ENCODE measurements at regions not wholly inside any gene's neighbourhood (a gene's known extent, or its start where the extent isn't known, plus 50 kb on each side); places are given as distances from the start of the nearest gene placed in this dataset.

- Histone ChIP-seq H4K20me1 (ENCODE audit: insufficient read depth, low read length) (no peaks in the 10 kb centered on the region), H3K9ac (ENCODE audit: low read length) (no peak overlapping the region), H3K9me2 (ENCODE audit: low read depth, low read length) (no peaks in the 10 kb centered on the region), H3K79me2 (ENCODE audit: insufficient read depth, low read length) (no peaks in the 10 kb centered on the region), H2AFZ (ENCODE audit: low read length) (no peak overlapping the region), H3K36me3 (ENCODE audit: insufficient read depth, low read length) (no peaks in the 10 kb centered on the region), H3K4me2 (ENCODE audit: low read length) (no peak overlapping the region), H3K27ac (ENCODE audit: low read depth, low read length, poor library complexity, severe bottlenecking) (no peak overlapping the region), H3K4me3 (ENCODE audit: low read depth, low read length, poor library complexity, severe bottlenecking) (no peak overlapping the region), H3K9me3 (ENCODE audit: low read length) (no peaks in the 10 kb centered on the region), H3K27me3 (ENCODE audit: insufficient read depth, low read length) (no peaks in the 10 kb centered on the region), H3K4me1 (ENCODE audit: insufficient read depth, low read length, severe bottlenecking) (no peaks in the 10 kb centered on the region), H3F3A (ENCODE audit: insufficient read depth, low read length) (no peaks in the 10 kb centered on the region)
- no peak for TF ChIP-seq CTCF (IDR thresholded peaks at IDR 0.05; ENCODE audit: low read length)
- no peak for TF ChIP-seq EZH2 (IDR thresholded peaks at IDR 0.05; ENCODE audit: borderline replicate concordance, low read length)
These were observed 88.3 kb upstream of the NGF start for GRCh38 chr1:115426231-115426771.

GRCh38 chr1:115425442-115425841 lies 87.4 kb upstream of the NGF start:
- TF ChIP-seq EZH2 (IDR thresholded peaks at IDR 0.05; ENCODE audit: borderline replicate concordance, low read length): no peak
- no peak for TF ChIP-seq CTCF (IDR thresholded peaks at IDR 0.05; ENCODE audit: low read length)

GRCh38 chr1:115423776-115424175 lies 85.7 kb upstream of the NGF start:
- no peak overlapping the region for H3K9ac ChIP-seq (ENCODE audit: low read length)
- no peaks in the 10 kb centered on the region for H3K9me3 ChIP-seq (ENCODE audit: low read length)
- H3K36me3 ChIP-seq (ENCODE audit: insufficient read depth, low read length): no peaks in the 10 kb centered on the region

More at GRCh38 chr1:115425442-115425841, 87.4 kb upstream of the NGF start:
- no peak overlapping the region for H3K9ac ChIP-seq (ENCODE audit: low read length)
- H3K4me3 ChIP-seq (ENCODE audit: low read depth, low read length, poor library complexity, severe bottlenecking): no peak overlapping the region
- H3K4me2 ChIP-seq (ENCODE audit: low read length): no peak overlapping the region
- H3K4me1 ChIP-seq (ENCODE audit: insufficient read depth, low read length, severe bottlenecking): no peaks in the 10 kb centered on the region
- no peaks in the 10 kb centered on the region for H3K27me3 ChIP-seq (ENCODE audit: insufficient read depth, low read length)
- no peak overlapping the region for H3K27ac ChIP-seq (ENCODE audit: low read depth, low read length, poor library complexity, severe bottlenecking)
- no peaks in the 10 kb centered on the region for H4K20me1 ChIP-seq (ENCODE audit: insufficient read depth, low read length)
- H2AFZ ChIP-seq (ENCODE audit: low read length): no peak overlapping the region
- H3K9me3 ChIP-seq (ENCODE audit: low read length): no peaks in the 10 kb centered on the region
- no peaks in the 10 kb centered on the region for H3F3A ChIP-seq (ENCODE audit: insufficient read depth, low read length)
- no peaks in the 10 kb centered on the region for H3K9me2 ChIP-seq (ENCODE audit: low read depth, low read length)
- no peaks in the 10 kb centered on the region for H3K36me3 ChIP-seq (ENCODE audit: insufficient read depth, low read length)
- no peaks in the 10 kb centered on the region for H3K79me2 ChIP-seq (ENCODE audit: insufficient read depth, low read length)

More at GRCh38 chr1:115423776-115424175, 85.7 kb upstream of the NGF start:
- Histone ChIP-seq H3K79me2 (ENCODE audit: insufficient read depth, low read length) (no peaks in the 10 kb centered on the region), H3K4me1 (ENCODE audit: insufficient read depth, low read length, severe bottlenecking) (no peaks in the 10 kb centered on the region), H3K9me2 (ENCODE audit: low read depth, low read length) (no peaks in the 10 kb centered on the region), H3K4me2 (ENCODE audit: low read length) (no peak overlapping the region), H2AFZ (ENCODE audit: low read length) (no peak overlapping the region), H3K27me3 (ENCODE audit: insufficient read depth, low read length) (no peaks in the 10 kb centered on the region), H4K20me1 (ENCODE audit: insufficient read depth, low read length) (no peaks in the 10 kb centered on the region), H3K27ac (ENCODE audit: low read depth, low read length, poor library complexity, severe bottlenecking) (no peak overlapping the region), H3K4me3 (ENCODE audit: low read depth, low read length, poor library complexity, severe bottlenecking) (no peak overlapping the region), H3F3A (ENCODE audit: insufficient read depth, low read length) (no peaks in the 10 kb centered on the region)
- TF ChIP-seq CTCF (IDR thresholded peaks at IDR 0.05; ENCODE audit: low read length) (no peak), EZH2 (IDR thresholded peaks at IDR 0.05; ENCODE audit: borderline replicate concordance, low read length) (no peak)

Measured in OCI-LY1 (cell line).